ENCODE measurements at regions not wholly inside any gene's neighbourhood (a gene's known extent, or its start where the extent isn't known, plus 50 kb on each side); places are given as distances from the start of the nearest gene placed in this dataset.

DNA sequence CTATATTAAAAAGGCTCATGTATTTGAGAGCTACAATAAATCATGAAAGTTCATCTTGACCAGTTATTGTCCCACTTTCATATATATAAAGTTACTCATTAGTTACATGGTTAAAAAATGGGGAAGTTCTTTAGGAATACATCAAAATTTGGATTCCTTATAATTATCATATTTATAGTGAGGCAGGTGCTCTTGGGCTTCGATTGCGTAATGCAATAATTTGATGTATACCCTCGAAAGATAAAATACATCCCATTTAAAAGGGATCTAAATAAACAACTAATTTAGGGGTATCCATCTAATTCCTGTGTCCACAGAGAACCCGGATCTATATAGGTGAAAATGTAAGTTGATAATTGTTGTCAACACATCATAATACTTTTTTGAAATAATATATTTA lies 444.6 kb downstream of the RIT2 start:
- no peak for DNase-seq (ENCODE audit: low read depth in 4 of 4, low spot score in 3 of 4)

DNA sequence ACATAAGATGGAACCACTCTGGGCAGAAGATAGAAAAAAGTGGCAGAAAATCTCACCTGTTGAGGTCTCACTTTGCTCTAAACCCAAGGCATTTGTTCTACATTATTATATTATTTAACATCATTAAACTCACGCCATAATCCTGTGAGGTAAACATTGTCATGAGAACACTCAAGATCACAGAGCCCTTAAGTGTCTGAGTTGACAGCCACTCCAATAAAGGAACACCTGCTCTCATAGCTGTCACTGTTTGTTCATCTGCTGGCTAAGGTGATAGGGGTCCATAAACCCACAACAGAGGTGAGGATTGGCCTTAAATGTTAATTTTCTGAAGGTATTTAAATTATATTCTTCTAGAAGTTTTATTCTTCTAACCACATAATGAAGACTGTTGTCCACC lies 439.7 kb downstream of the RIT2 start:
- DNase-seq (ENCODE audit: low read depth in 4 of 4, low spot score in 3 of 4) = no peak

DNA sequence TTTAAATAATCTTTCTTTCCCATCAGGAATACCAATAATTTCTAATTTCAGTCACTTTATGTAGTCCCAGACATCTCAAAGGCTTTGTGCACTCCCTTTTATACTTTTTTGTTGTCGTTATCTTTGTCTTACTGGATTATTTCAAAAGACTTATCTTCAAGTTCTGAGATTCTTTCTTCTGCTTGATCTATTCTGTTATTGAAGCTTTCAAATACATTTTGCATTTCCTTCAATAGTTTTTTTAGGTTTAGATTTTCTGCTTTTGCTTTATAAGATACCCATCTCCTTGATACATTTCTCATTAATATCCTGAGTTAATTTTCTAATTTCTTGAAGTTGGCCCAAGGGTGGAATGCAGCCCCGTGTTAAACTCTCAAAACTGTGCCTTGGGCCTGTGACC lies 432.4 kb downstream of the RIT2 start:
- DNase-seq (ENCODE audit: low read depth in 4 of 4, low spot score in 3 of 4) = no peak

DNA sequence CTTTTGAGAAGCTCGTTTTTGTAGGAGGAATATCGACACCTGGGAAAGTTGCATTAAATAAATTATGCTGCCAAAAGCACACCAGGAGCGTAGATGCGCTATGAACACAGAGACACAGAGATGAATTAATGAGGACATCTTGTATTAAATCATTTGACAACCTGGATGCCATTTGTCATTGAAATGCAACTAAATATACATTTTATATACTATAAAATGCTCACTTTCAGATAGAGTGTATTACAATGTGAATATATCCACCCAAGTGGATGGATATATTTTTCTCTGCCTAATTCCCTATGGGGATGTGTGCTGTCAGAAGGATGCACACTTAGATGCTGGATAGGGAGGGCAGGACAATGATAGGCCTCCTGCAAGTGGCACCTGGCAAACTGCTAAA lies 426.2 kb downstream of the RIT2 start:
- no peak for DNase-seq (ENCODE audit: low read depth in 4 of 4, low spot score in 3 of 4)

All from right renal pelvis (tissue), 4 donors.